ENCODE measurements at regions not wholly inside any gene's neighbourhood (a gene's known extent, or its start where the extent isn't known, plus 50 kb on each side); places are given as distances from the start of the nearest gene placed in this dataset.
"Not testable (repeated sequence)": the region's sequence is repeated elsewhere in the genome, so short reads cannot be mapped to it uniquely, and the experiment has no call there.

DNA sequence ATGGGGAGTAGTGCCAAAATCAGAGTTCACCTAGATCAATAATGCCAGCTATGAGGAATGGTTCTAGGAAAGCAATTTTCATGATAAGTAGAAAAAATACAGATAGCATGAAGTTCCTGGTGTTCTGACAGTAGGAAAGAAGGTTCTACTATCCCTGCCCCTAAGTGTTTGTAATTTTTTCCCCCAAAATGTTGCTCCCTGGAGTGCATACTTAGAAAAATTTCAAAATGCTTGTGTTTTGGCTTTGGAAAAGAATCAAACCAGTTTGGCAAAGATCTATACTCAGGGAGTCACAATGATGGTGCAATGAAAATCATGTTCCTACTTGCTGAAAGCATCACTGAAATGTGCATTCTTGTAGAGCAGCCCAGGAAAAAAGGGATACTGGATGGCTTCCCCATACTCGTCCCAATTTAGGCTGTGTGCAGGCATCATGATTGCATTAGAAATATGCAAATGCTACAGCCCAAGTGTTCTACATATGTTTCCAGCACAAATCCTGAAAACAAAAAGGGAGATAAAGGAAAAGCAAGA lies 74.7 kb downstream of the LPAR4 start:
- DNase-seq: no peak

DNA sequence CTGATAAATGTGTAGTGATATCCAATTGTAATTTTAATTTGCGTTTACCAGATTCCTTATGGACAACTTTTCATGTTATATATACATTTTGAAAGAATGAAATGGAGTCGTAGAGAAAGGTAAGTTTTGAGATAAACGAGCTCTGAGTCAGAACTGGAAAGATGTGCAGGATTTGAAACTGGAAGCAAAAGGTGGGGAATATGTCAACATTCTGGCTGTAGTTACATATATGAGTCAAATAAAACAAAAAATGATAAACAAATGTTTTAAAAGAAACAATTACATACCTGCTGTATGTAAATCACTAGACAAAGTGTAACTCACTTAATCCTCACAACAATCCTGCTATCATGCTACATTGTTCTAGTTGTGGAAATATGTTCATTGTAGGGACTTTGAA lies 84.0 kb downstream of the LPAR4 start:
- DNase-seq: no peak

DNA sequence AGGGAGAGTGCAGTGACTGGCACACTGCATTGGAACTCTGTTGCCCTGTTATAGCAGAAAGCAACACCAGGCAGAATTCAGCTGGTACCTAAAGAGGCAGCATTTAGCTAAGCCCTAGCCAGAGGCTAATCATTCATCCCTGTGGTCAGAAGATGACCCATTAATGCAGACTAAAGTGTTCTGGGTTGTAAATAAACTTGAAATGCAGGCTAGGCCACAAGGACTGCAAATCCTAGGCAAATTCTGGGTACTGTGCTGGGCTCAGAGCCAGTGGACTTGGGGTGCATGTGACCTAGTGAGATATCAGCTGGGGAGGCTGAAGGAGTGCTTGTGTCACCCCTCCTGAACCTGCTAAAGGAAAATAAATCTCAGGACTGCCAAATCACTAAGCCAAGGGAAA lies 91.2 kb downstream of the LPAR4 start:
- no peak for DNase-seq

DNA sequence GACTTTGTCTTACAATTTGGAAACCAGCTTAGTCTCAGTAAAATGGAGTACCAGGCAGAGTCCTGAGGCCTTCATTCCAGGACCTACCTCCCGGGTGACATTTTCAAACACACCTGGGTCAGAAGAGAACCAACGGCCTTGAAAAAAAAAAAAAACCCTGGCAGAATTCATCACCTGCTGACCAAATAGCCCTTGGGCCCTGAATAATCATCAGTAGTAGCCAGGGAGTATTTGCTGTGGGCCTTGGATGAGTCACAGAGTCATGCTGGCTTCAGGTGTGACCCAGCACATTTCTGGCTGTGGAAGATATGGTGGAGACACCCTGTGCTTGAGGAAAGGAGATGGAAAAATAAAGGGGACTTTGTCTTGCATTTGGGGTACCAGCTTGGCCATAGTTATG lies 92.2 kb downstream of the LPAR4 start:
- DNase-seq: no peak

DNA sequence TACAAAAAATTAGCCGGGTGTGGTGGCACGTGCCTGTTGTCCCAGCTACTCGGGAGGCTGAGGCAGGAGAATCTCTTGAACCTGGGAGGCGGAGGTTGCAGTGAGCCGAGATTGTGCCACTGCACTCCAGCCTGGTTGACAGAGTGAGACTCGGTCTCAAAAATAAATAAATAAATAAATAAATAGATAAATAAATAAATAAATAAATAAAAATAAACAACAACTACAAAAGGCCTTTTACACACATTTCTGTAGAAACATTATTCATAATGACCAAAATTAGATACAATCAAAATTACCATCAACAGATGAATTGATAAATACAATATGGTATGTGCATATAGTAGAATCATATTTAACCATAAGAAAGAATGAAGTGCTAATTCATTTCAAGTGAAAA lies 96.7 kb downstream of the LPAR4 start:
- DNase-seq: not testable (repeated sequence)

DNA sequence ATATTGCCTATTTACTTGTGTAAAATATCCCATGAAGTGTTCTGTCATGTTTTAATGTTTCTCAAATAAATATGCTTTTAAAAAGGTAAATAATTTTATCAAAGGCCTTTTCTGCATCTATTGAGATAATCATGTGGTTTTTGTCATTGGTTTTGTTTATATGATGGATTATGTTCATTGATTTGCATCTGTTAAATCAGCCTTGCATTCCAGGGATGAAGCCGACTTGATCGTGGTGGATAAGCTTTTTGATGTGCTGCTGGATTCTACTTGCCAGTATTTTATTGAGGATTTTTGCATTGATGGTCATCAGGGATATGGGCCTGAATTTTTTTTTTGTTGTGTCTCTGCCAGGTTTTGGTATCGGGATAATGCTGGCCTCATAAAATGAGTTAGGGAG lies 63.9 kb upstream of the P2RY10 start:
- not testable (repeated sequence) for DNase-seq

DNA sequence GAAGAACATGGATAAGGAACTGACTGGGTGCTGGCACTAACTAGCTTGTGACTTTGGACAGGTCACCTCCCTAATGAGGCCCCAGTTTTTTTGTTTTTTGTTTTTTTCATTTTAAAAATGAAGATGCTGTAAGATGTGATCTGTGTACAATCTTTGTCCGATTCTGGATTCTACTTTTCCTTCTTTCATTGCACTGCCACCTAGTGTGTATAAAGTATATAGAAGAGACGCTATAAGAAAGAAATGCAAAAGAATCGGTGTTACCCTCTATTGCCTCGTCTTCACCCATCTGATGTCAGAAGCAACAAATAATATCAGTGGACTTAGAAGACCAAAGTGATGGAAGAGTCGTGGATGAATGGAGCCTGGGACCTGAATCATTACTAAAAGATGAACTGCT lies 58.6 kb upstream of the P2RY10 start:
- DNase-seq: peak in 1 of 2 donors; percentile 31
